Gastrocnemius medialis (tissue), 4 donors: ENCODE measurements at regions not wholly inside any gene's neighbourhood (a gene's known extent, or its start where the extent isn't known, plus 50 kb on each side); places are given as distances from the start of the nearest gene placed in this dataset.

Experiments used
- ATAC-seq, 2 donors: fragments of 150-250 bp; one replicate each; pipeline ENCODE4 v1.9.1; 2016
- DNase-seq, 2 donors: peaks; one replicate each; pipeline ENCODE4 v3.0.0-alpha.2; 2019
- H3K27ac ChIP-seq, 4 donors: fragments of 200-600 bp; sonication (generic); 1 replicate in 1 of 4; 2 replicates in 3 of 4; pipeline ENCODE4 v1.5.1; 2016 to 2018; ENCODE audit warnings: mild to moderate bottlenecking in 2 of 4, moderate library complexity in 1 of 4
- H3K27me3 ChIP-seq, 3 donors: fragments of 200-600 bp; sonication (generic) in 2 of 3; 1 replicate in 1 of 3; 2 replicates in 2 of 3; pipeline versions ENCODE4 v1.5.1 to v1.6.0; 2016 to 2019; ENCODE audit warnings: mild to moderate bottlenecking in 1 of 3, moderate library complexity in 1 of 3
- H3K36me3 ChIP-seq, 2 donors: fragments of 200-600 bp; sonication (generic) in 1 of 2; one replicate each; pipeline ENCODE4 v1.5.1; 2017 to 2018
- H3K4me1 ChIP-seq, 2 donors: fragments of 200-600 bp; sonication (generic) in 1 of 2; one replicate each; pipeline ENCODE4 v1.5.1; 2016 to 2017; ENCODE audit warnings: mild to moderate bottlenecking in 2 of 2
- H3K4me3 ChIP-seq, 4 donors: fragments of 200-600 bp; sonication (generic) in 3 of 4; 1 replicate in 1 of 4; 2 replicates in 3 of 4; pipeline ENCODE4 v1.5.1; 2016 to 2019; ENCODE audit warnings: mild to moderate bottlenecking in 2 of 4
- H3K9me3 ChIP-seq, 3 donors: fragments of 200-600 bp; sonication (generic) in 2 of 3; 1 replicate in 1 of 3; 2 replicates in 2 of 3; pipeline ENCODE4 v1.5.1; 2016 to 2019
- POLR2A ChIP-seq, 2 donors: fragments of 450-650 bp; IDR thresholded peaks; one replicate each; pipeline ENCODE4 v1.6.1; 2017; ENCODE audit warnings: antibody characterized with exemption in 2 of 2, mild to moderate bottlenecking in 2 of 2, moderate library complexity in 2 of 2
- in situ Hi-C, 4 donors: fragments of 200-750 bp; cut with MboI; loops; one replicate each; pipeline versions ENCODE4 v1.15.0 to v1.8.0; 2017; ENCODE audit warnings: low sequenced_read_pairs in 4 of 4
- intact Hi-C: fragments of 100-400 bp; cut with DNase I; formaldehyde crosslinking; loops from one replicate; pipeline ENCODE4 v1.15.1; 2023; ENCODE audit warnings: low total_unique reads
- TF ChIP-seq, protein P1 (sequence below), 5 experiments: fragments of 450-650 bp in 3 of 5; fragments of 200-600 bp in 2 of 5; sonication (generic) in 2 of 5; IDR thresholded peaks in 4 of 5; conservative IDR thresholded peaks in 1 of 5; 1 replicate in 4 of 5; 2 replicates in 1 of 5; pipeline ENCODE4 v1.5.1; 2016 to 2019; ENCODE audit warnings: antibody characterized with exemption in 5 of 5, mild to moderate bottlenecking in 3 of 5, moderate library complexity in 3 of 5

DNA sequence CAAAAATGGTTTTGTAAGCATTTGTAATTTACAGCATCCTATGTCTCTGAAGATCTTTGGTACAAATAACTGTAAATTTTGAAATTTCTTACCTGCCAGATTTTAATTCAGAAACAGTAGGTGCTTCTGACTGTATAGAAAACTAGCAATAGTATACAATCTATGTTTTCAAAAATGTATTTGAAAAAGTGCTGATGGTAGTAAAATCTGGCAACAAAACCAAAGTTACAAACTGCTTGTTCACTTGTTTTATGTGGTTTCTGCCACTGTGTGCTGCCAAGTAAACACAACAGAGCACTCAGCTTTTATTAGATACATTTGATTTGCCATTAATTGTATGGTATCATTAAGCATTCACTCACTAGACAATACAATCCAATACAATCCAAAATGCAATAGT is 206.1 kb downstream of the CPE start:
- Histone ChIP-seq H3K4me1 (no peaks in the 10 kb centered on the region), H3K36me3 (no peaks in the 10 kb centered on the region), H3K27me3 (no peaks in the 10 kb centered on the region), H3K9me3 (no peaks in the 10 kb centered on the region), H3K27ac (no peak overlapping the region), H3K4me3 (no peak overlapping the region)
- ATAC-seq (no peak), DNase-seq (no peak)
- intact Hi-C loops = no loop called here
- no peak for TF ChIP-seq POLR2A (IDR thresholded peaks at IDR 0.05)
- TF ChIP-seq, protein P1, sequence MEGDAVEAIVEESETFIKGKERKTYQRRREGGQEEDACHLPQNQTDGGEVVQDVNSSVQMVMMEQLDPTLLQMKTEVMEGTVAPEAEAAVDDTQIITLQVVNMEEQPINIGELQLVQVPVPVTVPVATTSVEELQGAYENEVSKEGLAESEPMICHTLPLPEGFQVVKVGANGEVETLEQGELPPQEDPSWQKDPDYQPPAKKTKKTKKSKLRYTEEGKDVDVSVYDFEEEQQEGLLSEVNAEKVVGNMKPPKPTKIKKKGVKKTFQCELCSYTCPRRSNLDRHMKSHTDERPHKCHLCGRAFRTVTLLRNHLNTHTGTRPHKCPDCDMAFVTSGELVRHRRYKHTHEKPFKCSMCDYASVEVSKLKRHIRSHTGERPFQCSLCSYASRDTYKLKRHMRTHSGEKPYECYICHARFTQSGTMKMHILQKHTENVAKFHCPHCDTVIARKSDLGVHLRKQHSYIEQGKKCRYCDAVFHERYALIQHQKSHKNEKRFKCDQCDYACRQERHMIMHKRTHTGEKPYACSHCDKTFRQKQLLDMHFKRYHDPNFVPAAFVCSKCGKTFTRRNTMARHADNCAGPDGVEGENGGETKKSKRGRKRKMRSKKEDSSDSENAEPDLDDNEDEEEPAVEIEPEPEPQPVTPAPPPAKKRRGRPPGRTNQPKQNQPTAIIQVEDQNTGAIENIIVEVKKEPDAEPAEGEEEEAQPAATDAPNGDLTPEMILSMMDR (IDR thresholded peaks at IDR 0.05 in 4 of 5, conservative IDR thresholded peaks at IDR 0.05 in 1 of 5) = no peak
- in situ Hi-C loops = no loop called here

DNA sequence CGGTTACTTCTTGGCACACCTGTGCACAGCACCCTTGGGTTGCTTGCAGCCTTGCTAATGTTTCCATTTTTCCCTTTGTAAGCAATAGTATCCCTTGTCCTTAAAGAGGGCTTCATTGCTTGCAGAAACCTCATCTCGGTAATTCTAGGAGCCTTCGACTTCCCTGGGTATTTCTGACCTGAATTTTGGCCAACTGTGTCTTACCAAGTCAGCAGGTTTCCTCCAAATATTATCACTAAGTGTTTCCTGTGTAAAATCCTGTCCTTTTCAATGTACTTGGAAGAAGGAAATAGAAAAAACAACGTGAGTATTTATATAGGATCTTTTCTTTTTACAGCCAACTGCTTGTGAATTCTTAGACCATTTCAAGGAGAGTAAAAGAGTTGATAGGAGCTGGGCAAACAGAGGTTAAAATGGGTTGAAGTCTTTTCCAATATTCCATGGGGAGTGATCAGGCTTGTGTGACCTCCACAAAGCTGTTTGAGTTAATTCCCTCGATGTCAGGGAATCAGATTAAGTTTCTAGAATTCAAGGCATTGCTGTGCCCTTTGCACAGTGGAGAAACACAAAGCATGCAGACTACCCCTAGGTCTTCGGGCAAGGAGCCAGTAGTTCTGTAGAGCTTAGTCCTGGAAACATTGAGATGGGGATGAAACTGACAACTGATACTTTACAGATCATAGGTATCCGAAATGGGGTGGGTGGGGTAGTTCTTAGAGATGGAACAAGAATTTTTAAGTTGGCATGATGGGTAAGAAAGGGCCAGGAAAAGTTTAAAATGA is 209.9 kb downstream of the CPE start:
- no peak for ATAC-seq
- no peaks in the 10 kb centered on the region for H3K27me3 ChIP-seq
- in situ Hi-C loops = no loop called here
- TF ChIP-seq, protein P1 (IDR thresholded peaks at IDR 0.05 in 4 of 5, conservative IDR thresholded peaks at IDR 0.05 in 1 of 5) = no peak
- TF ChIP-seq POLR2A (IDR thresholded peaks at IDR 0.05) = no peak
- no peak overlapping the region for H3K27ac ChIP-seq
- H3K4me3 ChIP-seq = no peak overlapping the region
- H3K36me3 ChIP-seq = no peaks in the 10 kb centered on the region
- H3K9me3 ChIP-seq = no peaks in the 10 kb centered on the region
- H3K4me1 ChIP-seq = no peaks in the 10 kb centered on the region
- no peak for DNase-seq
- intact Hi-C loops = no loop called here

DNA sequence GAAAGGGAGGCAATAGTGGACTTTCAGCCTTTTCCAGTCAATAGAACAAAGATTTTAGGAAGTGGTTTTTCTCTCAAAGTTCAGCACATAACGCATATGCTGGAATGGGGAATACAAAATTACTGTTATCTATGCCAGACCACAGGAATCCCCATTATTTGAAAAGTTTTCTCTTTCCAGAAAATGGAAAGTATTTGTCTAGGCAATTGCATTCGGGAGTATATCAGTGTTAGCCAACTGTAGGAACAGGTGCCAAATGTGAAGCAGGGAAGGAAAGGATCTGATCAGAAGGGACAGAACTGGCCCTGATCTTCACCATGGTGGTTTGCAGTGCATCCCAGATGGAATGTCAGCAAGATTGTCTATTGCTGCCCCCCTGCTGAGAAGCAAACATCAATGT is 213.6 kb downstream of the CPE start:
- Histone ChIP-seq H3K9me3 (no peaks in the 10 kb centered on the region), H3K27ac (no peak overlapping the region), H3K4me1 (no peaks in the 10 kb centered on the region), H3K4me3 (no peak overlapping the region), H3K27me3 (no peaks in the 10 kb centered on the region), H3K36me3 (no peaks in the 10 kb centered on the region)
- DNase-seq (no peak), ATAC-seq (no peak)
- TF ChIP-seq, protein P1 (IDR thresholded peaks at IDR 0.05 in 4 of 5, conservative IDR thresholded peaks at IDR 0.05 in 1 of 5) = no peak
- no peak for TF ChIP-seq POLR2A (IDR thresholded peaks at IDR 0.05)
- in situ Hi-C loops = no loop called here
- intact Hi-C loops = no loop called here

DNA sequence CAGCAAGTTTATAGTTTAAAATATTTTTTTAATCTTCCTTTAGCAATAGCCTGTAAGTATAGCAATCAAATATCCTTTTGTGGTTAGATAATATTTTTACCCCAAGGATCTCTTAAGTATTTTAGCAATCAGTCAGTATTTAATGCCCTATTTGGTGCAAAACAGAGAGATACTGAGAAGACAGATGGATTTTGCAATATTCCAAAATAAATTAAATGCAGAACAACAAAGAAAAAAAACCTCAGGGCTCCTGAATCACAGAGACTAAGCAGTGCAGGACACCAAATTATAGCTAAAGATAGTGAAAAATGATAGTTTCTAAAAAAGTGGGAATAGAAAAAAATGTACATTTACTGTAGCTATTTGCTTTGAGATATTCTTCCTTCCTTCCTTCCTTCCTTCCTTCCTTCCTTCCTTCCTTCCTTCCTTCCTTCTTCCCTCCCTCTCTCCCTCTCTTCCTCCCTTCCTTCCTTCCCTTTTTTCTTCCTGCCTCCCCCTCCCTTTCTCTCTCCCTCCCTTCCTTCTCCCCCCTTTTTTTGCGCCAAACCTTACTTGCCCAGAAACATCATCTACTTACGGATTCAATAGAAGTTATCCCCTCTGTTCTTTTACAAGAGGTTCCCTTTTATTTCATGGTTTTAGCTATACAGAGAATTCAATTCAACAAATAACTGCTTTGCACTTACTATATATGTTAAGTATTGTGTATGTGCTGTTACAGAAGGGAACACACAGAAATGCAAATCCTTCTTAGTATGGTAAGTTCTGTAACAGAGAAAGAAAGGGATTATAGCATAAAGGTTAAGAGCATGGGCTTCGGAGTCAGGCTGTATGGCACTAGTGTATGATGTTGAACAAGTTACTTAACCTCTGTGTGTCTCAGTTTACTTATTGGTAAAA is 219.0 kb downstream of the CPE start:
- DNase-seq (no peak), ATAC-seq (no peak)
- H3K36me3 ChIP-seq = no peaks in the 10 kb centered on the region
- H3K27ac ChIP-seq = no peak overlapping the region
- intact Hi-C loops = no loop called here
- no peaks in the 10 kb centered on the region for H3K4me1 ChIP-seq
- H3K27me3 ChIP-seq = no peaks in the 10 kb centered on the region
- in situ Hi-C loops = no loop called here
- H3K4me3 ChIP-seq = no peak overlapping the region
- no peaks in the 10 kb centered on the region for H3K9me3 ChIP-seq
- TF ChIP-seq, protein P1 (IDR thresholded peaks at IDR 0.05 in 4 of 5, conservative IDR thresholded peaks at IDR 0.05 in 1 of 5) = no peak
- TF ChIP-seq POLR2A (IDR thresholded peaks at IDR 0.05) = no peak
